Natural killer cell (primary cell): ENCODE measurements at regions not wholly inside any gene's neighbourhood (a gene's known extent, or its start where the extent isn't known, plus 50 kb on each side); places are given as distances from the start of the nearest gene placed in this dataset.

Experiments
- ATAC-seq, 3 donors: fragments of 150-1000 bp in 2 of 3; fragments of 200-7000 bp in 1 of 3; cut with Tn5 transposase; 1 replicate in 1 of 3; 2 replicates in 2 of 3; pipeline ENCODE4 v1.10.0; 2021; ENCODE audit warnings: mild to moderate bottlenecking in 2 of 3, moderate library complexity in 2 of 3
- DNase-seq, 2 donors: peaks; one replicate each; pipeline versions ENCODE4 v3.0.0 to v3.0.0-alpha.2; 2013 to 2021; ENCODE audit warnings: mixed read lengths in 1 of 2
- H3K27ac ChIP-seq: one replicate; pipeline ENCODE4 v1.5.1; 2013; ENCODE audit warnings: mild to moderate bottlenecking, low read length
- H3K27me3 ChIP-seq: one replicate; pipeline ENCODE4 v1.6.1; 2013; ENCODE audit warnings: low read length; ENCODE audit not compliant: control insufficient read depth, insufficient read depth
- H3K36me3 ChIP-seq: one replicate; pipeline ENCODE4 v1.6.1; 2013; ENCODE audit warnings: low read length; ENCODE audit not compliant: control insufficient read depth, insufficient read depth
- H3K4me1 ChIP-seq: one replicate; pipeline ENCODE4 v1.6.1; 2013; ENCODE audit warnings: low read length; ENCODE audit not compliant: control insufficient read depth, insufficient read depth
- H3K4me3 ChIP-seq: one replicate; pipeline ENCODE4 v1.5.1; 2013; ENCODE audit warnings: low read length
- H3K9me3 ChIP-seq: one replicate; pipeline ENCODE4 v1.6.1; 2013; ENCODE audit warnings: low read length; ENCODE audit not compliant: control insufficient read depth, insufficient read depth
- H3K27ac Mint-ChIP-seq, 2 donors: one replicate each; pipeline ENCODE4 v1.8.0; 2022; ENCODE audit warnings: mild to moderate bottlenecking in 2 of 2, mixed read lengths in 2 of 2, moderate library complexity in 1 of 2
- H3K27me3 Mint-ChIP-seq, 2 donors: one replicate each; pipeline ENCODE4 v1.8.0; 2022; ENCODE audit warnings: low read depth in 2 of 2, mixed read lengths in 2 of 2
- H3K36me3 Mint-ChIP-seq: one replicate; pipeline ENCODE4 v1.8.0; 2022; ENCODE audit warnings: mixed read lengths
- H3K4me1 Mint-ChIP-seq, 2 donors: one replicate each; pipeline ENCODE4 v1.8.0; 2022; ENCODE audit warnings: mixed read lengths in 2 of 2
- H3K4me3 Mint-ChIP-seq: one replicate; pipeline ENCODE4 v1.8.0; 2022; ENCODE audit warnings: mild to moderate bottlenecking, moderate library complexity, mixed read lengths
- H3K9me3 Mint-ChIP-seq, 2 donors: one replicate each; pipeline ENCODE4 v1.8.0; 2022; ENCODE audit warnings: mixed read lengths in 2 of 2
- CTCF ChIP-seq: fragments of 200-600 bp; IDR thresholded peaks from one replicate; pipeline ENCODE4 v1.8.0; 2022; ENCODE audit warnings: antibody characterized with exemption
- WGBS: methylation state at CpG from one replicate; pipeline ENCODE4 v1.1.7; 2013; ENCODE audit warnings: missing lambda C conversion rate; ENCODE audit not compliant: insufficient coverage; 5-methylcytosine and 5-hydroxymethylcytosine counted together
- intact Hi-C: fragments of 100-400 bp; cut with micrococcal nuclease; formaldehyde crosslinking; loops from one replicate; pipeline ENCODE4 v1.14.2; 2022

- no peaks in the 10 kb centered on the region for H3K36me3 ChIP-seq
- Mint-ChIP-seq H3K27ac (no peak overlapping the region), H3K4me3 (no peak overlapping the region), H3K36me3 (no peaks in the 10 kb centered on the region), H3K9me3 (no peaks in the 10 kb centered on the region), H3K27me3 (peaks cover 10 to 18% of the 10 kb centered on the region in 2 donors), H3K4me1 (no peaks in the 10 kb centered on the region)
- no peaks in the 10 kb centered on the region for H3K4me1 ChIP-seq
- no peaks in the 10 kb centered on the region for H3K27me3 ChIP-seq
- no peak for TF ChIP-seq CTCF
- no peaks in the 10 kb centered on the region for H3K9me3 ChIP-seq
- intact Hi-C loops, result no loop called here
- no peak overlapping the region for H3K4me3 ChIP-seq
- ATAC-seq (no peak), DNase-seq (no peak)
- H3K27ac ChIP-seq, result no peak overlapping the region
Observed at GRCh38 chr7:36075561-36075960, 77.5 kb upstream of the EEPD1 start.

GRCh38 chr7:36076074-36076473 lies 77.0 kb upstream of the EEPD1 start:
- DNase-seq (no peak), ATAC-seq (no peak)
- Mint-ChIP-seq H3K9me3 (no peaks in the 10 kb centered on the region), H3K36me3 (no peaks in the 10 kb centered on the region), H3K27me3 (peaks cover 10 to 17% of the 10 kb centered on the region in 2 donors), H3K27ac (no peak overlapping the region), H3K4me3 (no peak overlapping the region), H3K4me1 (no peaks in the 10 kb centered on the region)
- Histone ChIP-seq H3K27ac (no peak overlapping the region), H3K4me1 (no peaks in the 10 kb centered on the region), H3K27me3 (no peaks in the 10 kb centered on the region), H3K9me3 (no peaks in the 10 kb centered on the region), H3K4me3 (no peak overlapping the region), H3K36me3 (no peaks in the 10 kb centered on the region)
- intact Hi-C loops, result no loop called here
- no peak for TF ChIP-seq CTCF
- 88% methylated on average over 4 of the region's 5 CpGs for WGBS

- H3K27ac ChIP-seq, result no peak overlapping the region
- Mint-ChIP-seq H3K27ac (no peak overlapping the region), H3K9me3 (no peaks in the 10 kb centered on the region), H3K27me3 (peaks cover 4 to 10% of the 10 kb centered on the region in 2 donors), H3K4me1 (no peaks in the 10 kb centered on the region), H3K36me3 (no peaks in the 10 kb centered on the region), H3K4me3 (no peak overlapping the region)
- no peaks in the 10 kb centered on the region for H3K36me3 ChIP-seq
- no peak overlapping the region for H3K4me3 ChIP-seq
- ATAC-seq, result no peak
- no peaks in the 10 kb centered on the region for H3K27me3 ChIP-seq
- intact Hi-C loops, result no loop called here
- H3K9me3 ChIP-seq, result no peaks in the 10 kb centered on the region
- H3K4me1 ChIP-seq, result no peaks in the 10 kb centered on the region
- TF ChIP-seq CTCF, result no peak
- no peak for DNase-seq
- 93% methylated on average over 13 of the region's 13 CpGs for WGBS
Observed at GRCh38 chr7:36078816-36079360, 74.2 kb upstream of the EEPD1 start.

- ATAC-seq (no peak), DNase-seq (no peak)
- WGBS, result 88% methylated on average over 5 of the region's 5 CpGs
- Mint-ChIP-seq H3K27ac (no peak overlapping the region), H3K4me1 (no peaks in the 10 kb centered on the region), H3K27me3 (peaks cover 0 to 10% of the 10 kb centered on the region in 2 donors), H3K36me3 (no peaks in the 10 kb centered on the region), H3K4me3 (no peak overlapping the region), H3K9me3 (no peaks in the 10 kb centered on the region)
- Histone ChIP-seq H3K27ac (no peak overlapping the region), H3K9me3 (no peaks in the 10 kb centered on the region), H3K27me3 (no peaks in the 10 kb centered on the region), H3K4me3 (no peak overlapping the region), H3K4me1 (no peaks in the 10 kb centered on the region), H3K36me3 (no peaks in the 10 kb centered on the region)
- TF ChIP-seq CTCF, result no peak
- intact Hi-C loops, result no loop called here
Observed at GRCh38 chr7:36079446-36080025, 73.5 kb upstream of the EEPD1 start.
